GM21723 (cell line): ENCODE measurements at regions not wholly inside any gene's neighbourhood (a gene's known extent, or its start where the extent isn't known, plus 50 kb on each side); places are given as distances from the start of the nearest gene placed in this dataset.
"Not testable (repeated sequence)": the region's sequence is repeated elsewhere in the genome, so short reads cannot be mapped to it uniquely, and the experiment has no call there.

Source experiments
- ATAC-seq: cut with Tn5 transposase; IDR thresholded peaks from one replicate; pipeline ENCODE4 v1.9.1; 2021; ENCODE audit warnings: mild to moderate bottlenecking, moderate library complexity; ENCODE audit not compliant: unreplicated experiment

DNA sequence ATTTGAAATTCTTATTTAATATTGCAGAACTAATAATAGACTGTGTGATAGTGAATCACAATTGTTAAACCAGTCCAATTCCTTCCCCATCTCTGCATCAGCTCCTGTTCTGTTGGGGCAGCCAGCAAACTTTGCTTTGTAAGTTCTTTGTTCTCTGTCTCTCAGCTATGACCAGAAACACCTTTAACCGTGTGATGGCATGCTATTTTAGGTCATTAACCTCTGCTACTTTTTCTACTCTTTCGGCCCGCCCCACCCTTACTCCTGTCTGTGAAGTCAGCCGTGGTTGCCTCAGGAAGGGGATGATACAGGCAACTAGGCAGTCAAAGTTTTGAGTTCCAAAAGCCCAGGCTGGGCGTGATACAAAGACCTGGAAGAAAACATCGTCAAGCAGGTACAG, 51.3 kb upstream of the EGFL6 start:
- ATAC-seq, result no peak

DNA sequence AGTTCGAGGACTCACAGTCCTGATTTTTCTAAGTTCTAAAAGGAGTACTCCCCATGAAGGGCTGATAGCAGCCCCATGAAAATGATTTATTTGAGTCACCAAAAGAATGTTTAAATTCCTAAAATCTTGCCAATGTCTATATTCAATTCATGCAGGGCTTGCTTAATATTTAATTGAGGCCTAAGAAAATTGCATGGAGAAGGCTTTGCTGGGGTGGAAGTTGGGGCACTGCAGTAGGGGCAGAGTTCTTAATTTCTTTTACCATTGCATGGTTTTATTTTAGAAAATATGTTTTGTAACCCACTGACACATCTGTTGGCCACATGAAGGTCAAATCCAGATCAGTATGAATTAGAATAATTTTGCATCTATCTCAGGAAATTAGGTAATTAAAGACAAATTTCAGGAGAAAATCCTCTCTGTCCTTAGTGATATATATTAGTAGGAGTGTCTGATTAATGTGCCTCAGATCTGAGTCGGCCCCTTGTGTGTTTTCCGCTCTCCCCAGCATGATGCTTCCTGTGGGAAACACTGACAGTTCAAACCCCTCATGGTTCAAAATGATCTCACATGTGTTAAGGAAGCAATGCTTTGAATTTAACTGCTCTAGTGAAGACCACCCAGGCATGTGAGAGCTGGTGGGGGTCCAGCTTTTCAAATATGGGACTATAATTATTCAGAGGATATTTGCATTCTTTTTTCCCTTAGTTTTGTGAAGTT, 54.0 kb upstream of the EGFL6 start:
- ATAC-seq, result no peak

DNA sequence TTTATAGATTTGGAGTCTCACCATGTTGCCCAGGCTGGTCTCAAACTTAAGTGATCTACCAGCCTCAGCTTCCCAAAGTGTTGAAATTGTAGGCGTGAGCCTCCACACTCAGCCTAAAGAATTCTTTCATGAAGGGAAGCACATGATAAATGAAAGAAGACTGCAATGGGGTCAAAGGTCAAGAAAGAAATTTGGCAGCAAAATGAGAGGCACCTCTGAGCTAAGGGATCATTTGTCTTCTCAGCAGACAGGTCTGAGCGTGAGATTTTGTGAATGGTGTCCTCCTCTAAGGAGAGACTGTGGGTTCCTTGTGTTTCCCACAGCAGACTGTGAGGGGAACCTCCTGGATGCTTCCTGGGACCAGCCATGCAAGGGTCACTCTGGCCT, 57.5 kb upstream of the EGFL6 start:
- ATAC-seq, result no peak

DNA sequence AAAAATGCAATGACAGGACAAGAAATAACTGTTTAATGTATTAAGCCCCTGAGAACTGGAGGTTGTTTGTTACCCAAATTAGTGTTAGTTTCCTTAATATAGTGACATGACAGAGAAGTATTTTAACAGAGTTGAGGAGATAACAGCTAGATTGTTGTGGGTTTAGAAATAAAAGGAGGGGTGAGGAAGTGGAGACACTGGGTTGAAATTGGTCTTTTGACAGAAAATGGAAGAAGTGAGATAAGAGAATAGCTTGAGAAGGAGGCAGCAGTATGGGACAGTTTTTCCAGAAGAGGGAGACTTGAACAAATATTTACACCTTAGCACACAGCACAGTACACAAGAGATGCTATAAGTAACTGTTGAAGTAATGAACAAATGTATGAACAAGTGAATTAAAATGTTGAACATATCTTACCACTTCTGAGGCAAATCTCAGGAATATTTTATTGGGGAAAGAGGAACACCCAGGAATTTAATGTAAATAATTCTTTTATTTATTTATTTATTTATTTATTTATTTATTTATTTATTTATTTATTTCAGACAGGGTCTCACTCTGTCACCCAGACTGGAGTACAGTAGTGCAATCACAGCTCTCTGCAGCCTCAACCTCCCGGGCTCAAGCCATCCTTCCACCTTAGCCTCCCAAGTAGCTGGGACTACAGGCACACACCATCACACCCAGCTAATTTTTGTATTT, 58.0 kb upstream of the EGFL6 start:
- ATAC-seq, result no peak

DNA sequence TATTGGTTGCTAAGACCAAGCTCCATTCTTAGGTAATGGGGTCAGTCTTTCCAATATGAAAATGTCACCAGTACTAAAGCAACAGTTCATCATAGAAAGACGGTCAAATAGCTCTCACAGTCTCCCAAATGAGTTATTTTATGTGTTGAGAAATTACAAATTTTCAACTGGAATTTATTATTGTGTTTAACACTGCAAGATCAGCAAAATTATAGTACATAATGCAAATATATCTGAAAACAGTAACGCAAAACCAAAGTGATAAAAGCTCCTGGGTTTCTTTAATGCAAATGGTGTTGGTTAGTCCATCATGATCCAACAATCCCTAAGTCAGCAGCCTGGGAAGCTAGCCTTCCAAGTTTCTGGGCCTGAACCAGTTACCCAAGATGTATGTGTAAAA, 61.5 kb upstream of the EGFL6 start:
- ATAC-seq, result no peak

DNA sequence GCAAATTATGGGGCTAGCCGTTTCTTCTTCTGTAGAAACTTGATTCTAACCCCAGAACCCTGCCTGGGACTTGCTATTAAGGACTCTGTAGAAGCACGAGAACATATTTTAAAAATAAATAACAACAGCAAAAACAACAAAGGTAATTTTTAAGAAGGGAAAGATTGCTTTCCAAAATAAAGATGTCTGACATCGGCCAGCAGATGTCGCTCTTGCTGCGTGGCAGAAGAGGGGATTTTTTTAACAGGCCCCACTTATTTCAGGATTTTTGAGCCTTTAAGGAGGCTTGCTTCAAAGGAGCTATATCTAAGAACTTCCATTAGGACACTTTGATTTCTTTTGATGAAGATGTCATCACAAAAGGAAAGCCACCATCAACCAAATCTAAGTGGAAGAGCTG, 62.8 kb upstream of the EGFL6 start:
- ATAC-seq, result no peak

DNA sequence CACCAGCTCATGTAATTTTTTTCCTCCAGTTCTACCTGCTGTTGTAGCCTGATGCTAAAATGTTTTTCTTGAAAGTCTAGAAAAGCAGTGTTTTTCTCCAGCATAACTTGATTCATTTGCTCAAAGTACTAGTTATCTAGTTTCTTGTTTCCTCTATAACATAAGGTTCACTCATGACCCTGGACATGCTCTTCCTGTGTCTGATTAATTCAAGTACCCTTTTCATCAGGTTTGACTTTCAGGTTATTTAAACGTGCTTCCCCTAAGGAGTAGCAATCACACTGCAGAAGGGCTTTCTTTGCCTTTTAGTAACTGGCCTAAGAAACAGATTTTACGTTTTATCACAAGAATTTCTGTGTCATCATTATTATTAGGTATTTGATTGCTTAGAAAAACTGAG, 66.8 kb upstream of the EGFL6 start:
- no peak for ATAC-seq

DNA sequence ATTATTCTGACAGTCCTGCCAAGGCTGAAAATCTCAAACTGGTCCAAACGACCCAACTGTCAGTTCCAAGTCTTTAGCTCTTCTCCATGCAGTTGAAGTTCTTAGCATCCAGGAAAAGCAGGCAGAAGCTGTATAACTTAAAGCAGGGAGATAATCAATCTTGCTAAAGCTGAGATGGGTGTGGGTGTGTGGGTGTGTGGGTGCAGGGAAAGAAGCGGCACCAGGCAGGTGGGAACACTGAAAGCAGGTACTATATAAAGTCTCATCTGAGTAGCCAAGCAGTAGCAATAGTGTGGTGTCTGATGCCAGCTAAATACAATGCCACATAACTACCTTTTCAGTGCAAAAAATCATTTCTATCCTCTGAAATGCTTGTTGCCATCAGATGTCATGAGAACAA, 69.7 kb upstream of the EGFL6 start:
- ATAC-seq, result no peak

DNA sequence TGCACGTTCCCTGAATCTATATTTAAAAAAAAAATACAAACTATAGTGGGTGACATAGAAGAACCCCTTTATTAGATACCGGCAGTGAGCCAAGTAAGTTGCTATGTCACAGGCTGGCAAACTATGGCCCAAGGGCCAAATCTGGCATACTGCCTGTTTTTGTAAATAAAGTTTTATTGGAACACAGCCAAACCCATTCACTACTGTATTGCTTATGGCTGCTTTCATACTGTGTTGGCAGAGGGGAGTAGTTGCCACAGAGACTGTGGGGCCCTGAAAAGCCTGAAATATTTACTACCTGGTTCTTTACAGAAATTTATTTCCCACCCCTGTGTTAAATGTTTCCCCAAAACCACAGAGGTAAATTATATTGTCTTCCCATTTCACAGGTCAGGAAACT, 71.2 kb upstream of the EGFL6 start:
- ATAC-seq, result no peak

DNA sequence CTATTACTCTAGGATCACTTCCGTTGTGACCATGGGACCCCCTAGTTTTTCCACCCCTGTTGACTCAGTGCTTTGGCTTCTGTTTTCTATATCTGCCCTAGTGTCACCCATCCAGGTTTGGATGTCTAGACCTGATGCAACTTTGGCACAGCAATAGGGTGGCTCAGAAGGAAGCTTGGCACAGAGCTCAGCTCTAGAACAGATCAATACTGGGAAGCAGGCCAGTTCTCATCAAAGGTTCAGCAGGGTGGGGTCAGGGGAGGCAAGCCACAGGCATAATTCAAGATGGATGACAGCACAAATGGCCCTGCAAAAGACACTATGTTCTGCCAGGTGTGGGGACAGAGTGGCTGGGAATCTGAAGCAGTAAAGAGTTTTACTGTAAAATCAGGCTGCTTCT, 74.2 kb upstream of the EGFL6 start:
- ATAC-seq, result no peak

DNA sequence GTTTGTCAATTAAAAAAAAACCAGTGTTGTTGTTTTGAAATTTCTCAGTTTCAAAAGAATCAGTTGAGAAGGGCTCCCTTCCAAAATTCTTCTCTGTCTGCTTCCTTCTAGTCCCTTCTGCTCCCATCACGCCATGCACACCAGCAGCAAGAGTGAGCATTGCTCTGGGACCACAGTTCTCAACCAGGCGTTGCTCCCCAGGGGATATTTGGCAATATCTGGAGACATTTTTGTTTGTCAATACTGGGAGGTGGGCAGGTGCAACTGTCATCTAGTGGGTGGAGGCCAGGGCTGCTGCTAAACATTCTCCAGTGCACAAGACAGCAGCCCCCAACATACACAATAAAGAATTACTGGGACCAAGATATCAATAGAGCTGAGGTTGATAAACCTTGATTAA, 74.8 kb upstream of the EGFL6 start:
- no peak for ATAC-seq

DNA sequence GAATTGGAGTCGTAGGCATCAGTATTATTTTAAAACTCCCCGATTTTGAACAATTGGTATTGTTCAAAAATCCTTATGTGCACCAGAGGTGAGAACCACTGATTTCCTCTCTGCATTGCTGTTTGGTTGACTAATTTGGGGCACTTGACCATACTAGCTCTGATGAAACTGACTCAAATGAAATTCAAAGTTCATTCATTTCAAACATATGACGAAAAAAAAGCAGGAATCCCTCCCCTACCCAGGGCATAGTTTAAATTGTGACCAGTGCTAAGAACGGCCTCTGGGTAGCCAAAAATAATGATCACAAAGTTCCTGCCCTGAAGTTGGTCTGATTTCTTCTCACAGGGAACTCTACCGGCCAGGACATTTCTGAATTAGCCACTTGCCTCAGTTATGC, 75.7 kb upstream of the EGFL6 start:
- no peak for ATAC-seq

DNA sequence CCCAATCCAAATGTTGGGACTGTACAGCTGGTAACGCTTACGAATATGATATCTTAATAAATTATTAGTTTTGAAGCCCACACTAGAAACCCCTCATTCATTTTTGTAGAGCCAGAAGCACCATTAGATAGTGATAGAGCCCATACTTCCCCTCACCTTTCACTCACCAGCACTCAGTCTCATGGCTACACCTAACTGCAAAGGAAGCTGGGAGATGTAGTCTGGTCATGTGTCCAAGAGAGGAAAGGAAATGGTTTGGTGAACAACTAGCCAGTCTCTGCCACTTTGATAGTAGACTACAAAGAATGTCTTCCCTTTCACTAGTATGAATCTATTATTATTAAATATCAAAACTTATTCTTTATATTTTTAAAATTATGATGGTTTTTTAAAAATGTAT, 77.1 kb upstream of the EGFL6 start:
- no peak for ATAC-seq

DNA sequence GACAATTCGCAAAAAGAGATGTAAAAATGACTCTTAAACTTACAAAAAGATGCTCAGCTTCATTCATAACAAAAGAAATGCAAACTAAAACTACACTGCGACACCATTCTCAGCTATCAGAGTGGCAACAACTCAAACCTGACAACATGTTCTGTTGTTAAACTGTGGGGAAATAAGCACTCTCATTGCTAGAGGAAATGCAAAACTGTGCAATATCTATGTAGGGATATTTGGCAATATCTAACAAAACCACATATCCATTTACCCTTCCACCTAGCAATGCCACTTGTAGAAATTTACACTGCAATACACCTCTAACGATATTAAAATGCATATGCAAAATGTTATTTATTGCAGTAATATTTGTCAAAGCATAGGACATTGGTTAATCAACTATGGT, 78.3 kb upstream of the EGFL6 start:
- no peak for ATAC-seq

DNA sequence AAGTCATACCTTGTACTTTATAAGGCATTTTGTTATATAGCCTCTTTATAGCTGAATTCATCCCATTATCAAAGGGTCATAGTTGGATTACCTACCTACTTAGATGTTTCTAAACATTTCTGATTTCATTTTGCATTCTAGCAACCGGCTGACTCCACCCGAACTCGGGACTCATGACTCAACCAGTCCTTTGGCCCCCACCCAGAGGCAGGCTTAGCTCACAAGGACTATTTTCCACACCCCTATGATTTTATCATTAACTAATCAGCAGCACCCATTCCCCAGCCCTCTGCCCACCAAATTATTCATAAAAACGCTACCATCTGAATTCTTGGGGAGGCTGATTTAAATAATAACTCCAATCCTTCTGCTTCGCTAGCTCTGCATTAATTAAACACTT, 79.9 kb upstream of the EGFL6 start:
- ATAC-seq, result no peak

DNA sequence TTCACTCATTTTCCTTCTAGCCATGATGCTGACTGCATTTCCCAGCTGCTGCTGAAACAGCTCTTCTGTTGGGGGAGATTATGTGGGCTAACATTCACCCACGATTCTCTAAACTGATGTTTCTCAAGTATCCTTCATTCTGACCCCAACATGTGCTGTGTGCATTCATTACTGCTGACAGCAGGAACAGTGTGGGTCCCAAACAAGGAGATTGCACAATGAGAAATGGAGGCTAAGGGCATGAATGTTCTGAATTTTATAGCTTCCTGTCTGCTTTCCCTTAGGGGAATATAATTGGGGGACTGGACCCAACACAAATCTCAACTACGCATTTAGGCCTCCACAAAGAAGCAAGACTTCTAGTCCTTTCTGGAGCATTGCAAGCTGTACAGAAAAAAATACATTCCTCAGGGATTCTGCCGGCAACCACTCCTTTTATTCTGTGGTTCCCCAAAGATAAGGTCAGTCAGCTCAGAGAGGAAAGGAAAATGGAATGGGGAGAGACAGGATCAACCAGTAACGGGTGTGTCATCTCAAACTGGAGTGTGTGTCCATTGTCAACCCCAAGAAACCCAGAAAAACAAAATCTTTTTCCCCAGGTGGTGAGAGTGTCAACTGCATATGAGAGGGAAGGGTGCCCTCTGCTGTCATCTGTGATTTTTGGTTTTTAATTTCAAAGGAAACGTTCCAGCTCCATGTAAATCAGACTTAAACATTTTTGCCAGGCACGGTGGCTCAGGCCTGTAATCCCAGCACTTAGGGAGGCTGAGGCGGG, 81.5 kb upstream of the EGFL6 start:
- ATAC-seq, result peak; percentile 67

DNA sequence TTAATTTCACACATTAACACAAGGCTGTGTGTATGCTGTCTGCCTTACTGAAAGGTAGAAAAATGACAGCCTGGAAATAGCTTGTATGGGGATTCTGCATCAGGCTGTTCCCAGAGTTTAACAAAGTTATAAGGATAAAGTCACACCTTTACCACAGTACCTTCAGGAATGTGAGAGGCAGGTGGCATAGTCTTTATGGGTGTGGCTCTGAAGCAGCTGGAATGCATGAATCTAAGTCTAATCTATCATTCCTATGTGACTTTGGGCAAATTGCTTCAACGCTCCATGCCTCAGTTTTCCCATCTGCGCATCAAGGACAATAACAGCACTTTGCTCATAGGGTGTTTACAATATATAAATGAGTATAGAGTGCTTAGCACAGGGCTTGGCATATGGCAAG, 84.2 kb upstream of the EGFL6 start:
- ATAC-seq, result no peak

DNA sequence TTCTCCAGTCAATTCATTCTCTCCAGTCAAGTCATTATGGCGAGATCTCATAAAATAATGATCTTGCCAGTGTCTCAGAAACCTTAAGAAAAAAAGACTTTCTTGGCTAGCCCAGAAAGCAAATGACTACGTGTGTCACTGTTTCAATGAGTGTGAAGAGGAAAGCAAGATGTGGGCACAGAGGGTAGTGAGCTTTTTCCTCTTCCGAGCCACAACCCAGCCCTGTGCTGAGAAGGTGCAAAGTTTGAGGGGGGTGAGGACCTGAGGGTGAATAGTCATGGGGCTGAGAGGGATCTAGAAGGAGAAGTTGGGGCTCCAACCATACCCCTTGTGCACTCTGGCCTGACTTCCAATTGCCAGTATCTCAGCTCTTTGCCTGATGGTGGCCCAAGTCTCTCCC, 85.6 kb upstream of the EGFL6 start:
- no peak for ATAC-seq

DNA sequence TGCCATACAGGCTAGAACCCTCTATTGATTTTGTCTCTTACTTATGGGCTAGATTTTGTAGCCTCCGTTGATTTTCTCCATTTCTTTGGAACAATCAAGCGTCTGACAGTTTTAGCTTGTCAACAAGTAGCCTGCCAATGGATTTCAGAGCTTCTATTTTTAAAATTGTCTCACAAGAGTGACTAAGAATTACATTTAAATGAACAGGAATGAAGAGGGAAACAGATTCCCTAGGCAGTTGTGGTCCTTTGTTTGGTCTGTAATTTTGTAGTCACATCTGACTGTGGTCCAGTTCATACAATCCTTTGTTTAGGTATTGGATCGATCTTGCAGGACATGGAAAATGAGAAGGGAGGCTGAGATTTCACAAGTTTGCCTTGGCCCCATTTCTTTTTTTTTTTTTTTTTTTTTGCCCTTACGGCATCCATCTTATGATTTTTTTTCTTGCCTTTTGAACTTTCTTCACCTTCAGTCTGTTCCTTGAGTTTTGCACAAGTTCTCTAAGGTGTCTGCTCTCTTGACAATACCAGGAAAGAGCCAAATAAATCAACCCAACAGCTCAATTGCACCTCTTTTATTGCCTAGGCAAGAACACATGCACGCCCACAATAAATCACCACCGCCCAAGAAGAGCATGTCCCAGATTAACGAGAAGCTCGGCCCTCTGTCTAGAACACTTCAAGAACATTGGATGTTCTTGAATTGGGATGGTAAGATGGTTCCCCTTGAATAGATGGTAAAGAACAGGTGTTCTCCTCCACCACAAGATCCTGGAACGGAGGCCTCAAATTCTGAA, 86.5 kb upstream of the EGFL6 start:
- ATAC-seq, result no peak

DNA sequence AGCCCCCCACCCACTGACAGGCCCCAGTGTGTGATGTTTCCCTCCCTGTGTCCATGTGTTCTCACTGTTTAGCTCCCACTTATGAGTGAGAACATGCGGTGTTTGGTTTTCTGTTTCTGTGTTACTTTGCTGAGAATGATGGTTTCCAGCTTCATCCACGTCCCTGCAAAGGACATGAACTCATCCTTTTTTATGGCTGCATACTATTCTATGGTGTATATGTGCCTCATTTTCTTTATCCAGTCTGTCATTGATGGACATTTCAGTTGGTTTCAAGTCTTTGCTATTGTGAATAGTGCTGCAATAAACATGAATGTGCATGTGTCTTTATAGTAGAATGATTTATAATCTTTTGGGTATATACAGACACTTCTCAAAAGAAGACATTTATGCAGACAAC, 88.6 kb upstream of the EGFL6 start:
- not testable (repeated sequence) for ATAC-seq

DNA sequence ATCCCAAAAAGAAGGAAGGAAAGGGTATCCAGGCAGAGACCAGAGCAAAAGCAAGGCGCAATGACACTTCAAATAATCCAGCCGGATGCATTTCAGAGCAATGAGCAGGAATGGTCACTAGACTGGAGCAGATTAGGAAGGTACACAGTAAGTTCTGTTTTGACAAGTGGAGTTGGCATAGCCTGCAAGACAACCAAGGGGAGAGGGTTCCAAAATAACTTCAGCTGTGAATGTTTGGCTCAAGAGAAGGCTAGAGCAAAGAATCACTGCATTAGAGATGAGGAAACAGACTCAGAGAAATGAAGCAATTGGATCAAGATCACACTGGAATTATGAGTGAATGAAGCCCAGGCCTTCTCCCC, 90.0 kb upstream of the EGFL6 start:
- ATAC-seq, result no peak
